GM19043 (cell line): ENCODE measurements at regions not wholly inside any gene's neighbourhood (a gene's known extent, or its start where the extent isn't known, plus 50 kb on each side); places are given as distances from the start of the nearest gene placed in this dataset.

Source experiments
- ATAC-seq: cut with Tn5 transposase; IDR thresholded peaks from one replicate; pipeline ENCODE4 v1.9.1; 2021; ENCODE audit warnings: low read depth; ENCODE audit not compliant: unreplicated experiment

GRCh38 chr15:46676233-46677206 is 1040.8 kb upstream of the SEMA6D start:
- ATAC-seq: no peak

DNA sequence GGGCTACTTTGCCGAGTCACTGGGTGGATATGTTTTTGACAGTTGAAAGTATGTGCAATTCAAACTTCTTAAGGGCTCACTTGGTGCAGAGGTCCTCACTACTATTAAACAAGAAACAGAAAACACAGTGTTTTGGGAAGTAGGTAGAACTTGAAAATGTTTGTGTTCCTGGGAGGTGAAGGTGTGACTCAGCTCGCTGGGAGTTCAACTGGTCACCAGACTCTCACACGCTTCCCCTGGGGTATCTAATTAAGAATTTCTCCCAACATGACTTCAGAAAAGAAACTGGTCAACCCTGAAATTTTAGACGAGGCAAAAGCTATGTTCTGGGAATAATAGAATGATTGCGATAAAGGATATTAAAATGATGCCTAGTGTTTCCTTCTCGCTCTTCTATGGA is 1039.8 kb upstream of the SEMA6D start:
- no peak for ATAC-seq

- no peak for ATAC-seq
These were observed 1035.4 kb upstream of the SEMA6D start for GRCh38 chr15:46681901-46682300.

DNA sequence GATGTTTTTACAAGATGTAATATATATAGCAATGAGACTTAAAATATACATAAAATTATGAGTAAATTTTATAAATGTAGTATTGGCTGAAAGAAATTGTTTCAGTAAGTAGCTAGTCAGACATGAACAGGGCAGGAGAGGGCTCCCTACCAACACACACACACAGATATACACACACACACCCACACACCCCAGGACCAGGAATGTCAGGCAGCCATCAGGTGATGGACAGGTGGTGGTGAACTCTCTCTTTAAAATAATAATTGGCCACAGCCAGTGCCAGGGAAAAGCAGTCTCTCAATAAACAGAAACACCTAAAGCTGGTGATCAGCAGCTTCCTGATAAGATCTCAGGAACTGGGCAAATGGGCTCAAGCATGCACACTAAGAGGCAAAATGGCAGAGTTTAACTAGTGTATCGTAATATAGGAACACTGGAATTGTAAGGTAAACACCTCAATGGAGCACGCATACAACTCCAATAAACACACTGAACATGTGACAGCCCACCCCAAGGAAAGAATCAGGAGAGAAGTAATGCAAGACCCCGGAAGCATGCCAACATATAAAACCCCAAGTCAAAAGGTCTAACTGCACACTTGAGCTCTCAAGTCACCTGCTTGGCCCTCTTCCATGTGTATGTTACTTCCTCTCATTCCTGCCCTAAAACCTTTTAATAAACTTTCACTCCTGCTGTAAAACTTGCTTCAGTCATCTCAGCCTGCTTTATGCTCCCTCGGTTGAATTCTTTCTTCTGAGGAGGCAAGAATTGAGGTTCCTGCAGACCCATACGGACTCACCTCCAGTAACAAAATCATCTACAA is 1034.1 kb upstream of the SEMA6D start:
- no peak for ATAC-seq

DNA sequence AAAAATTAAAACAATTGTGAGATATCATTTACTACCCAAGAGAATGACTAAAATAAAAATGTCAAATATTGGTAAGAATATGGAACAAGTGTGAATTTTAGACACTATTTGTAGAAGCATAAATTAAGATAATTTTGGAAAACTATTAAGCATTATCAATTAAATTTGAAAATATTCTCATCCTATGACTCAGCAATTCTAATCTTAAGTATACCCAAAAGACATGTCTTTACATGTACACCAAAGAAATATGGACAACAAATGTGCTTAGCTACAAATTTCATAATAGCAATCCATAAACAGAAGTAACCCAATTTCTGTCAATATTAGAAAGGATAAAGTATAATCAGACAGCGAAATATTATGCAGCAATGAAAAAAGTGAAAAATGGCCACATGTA is 1032.2 kb upstream of the SEMA6D start:
- ATAC-seq: no peak

GRCh38 chr15:46685681-46686080 is 1031.6 kb upstream of the SEMA6D start:
- ATAC-seq: no peak

DNA sequence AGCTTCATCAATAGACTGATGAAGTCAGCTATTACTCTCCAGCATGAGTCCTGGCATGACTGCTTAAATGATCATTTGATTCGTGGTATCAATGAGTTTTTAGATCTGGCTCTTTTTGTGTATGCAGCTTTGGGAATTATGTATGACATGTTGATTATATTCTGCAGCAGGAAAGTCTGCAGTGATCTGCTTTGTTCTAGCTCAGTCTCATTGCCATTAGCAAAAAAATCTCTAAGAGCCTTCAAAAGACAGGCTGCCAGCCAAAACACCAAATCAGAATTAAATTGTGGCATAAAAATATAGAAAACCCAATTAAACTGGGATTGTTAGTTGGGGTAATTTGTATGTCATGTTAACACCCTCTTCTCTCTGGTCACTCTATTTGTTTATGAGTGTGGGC is 1021.0 kb upstream of the SEMA6D start:
- ATAC-seq: no peak

GRCh38 chr15:46701346-46701745 is 1016.0 kb upstream of the SEMA6D start:
- ATAC-seq: no peak

- ATAC-seq: no peak
These were observed 1015.4 kb upstream of the SEMA6D start for GRCh38 chr15:46701896-46702295.

DNA sequence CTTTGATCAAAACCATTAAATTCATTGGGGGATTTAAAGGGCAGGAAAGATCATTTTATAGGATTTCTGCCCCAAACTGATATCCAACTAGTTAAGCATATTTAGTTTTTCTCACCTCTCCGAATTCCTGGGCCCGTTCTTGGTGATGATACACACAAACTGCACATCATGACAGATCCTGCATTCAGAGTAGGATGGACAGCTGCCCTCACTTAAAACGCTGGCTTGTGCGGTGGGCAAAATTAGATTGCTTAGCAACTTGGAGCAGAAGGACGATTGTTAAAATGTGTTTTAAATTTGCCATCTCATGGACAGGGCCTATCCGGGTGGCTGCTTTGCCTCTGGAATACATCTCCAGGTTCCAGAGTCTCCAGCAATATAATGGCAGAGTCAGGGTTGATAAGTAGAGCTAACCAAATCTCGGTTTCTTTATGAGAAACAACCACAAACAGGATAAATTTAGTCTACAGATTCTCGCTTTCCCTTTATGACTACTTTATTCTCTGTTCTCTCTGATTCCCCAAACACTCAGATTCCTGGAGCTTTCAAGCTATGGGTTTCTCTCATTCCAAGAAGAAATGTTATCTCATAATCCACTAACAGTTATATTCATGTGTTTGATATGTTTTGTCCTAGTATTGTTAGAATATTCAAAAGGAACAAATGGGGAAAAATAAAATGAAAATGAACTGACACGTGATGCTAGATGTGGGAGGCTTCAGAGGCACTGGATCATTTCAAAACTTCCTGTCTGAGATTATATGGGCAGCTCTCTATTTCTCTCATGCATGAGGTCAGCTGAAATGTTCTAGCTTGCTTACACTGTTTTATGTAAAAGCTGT is 1014.1 kb upstream of the SEMA6D start:
- no peak for ATAC-seq

- ATAC-seq: no peak
These were observed 1013.3 kb upstream of the SEMA6D start for GRCh38 chr15:46703871-46704637.

DNA sequence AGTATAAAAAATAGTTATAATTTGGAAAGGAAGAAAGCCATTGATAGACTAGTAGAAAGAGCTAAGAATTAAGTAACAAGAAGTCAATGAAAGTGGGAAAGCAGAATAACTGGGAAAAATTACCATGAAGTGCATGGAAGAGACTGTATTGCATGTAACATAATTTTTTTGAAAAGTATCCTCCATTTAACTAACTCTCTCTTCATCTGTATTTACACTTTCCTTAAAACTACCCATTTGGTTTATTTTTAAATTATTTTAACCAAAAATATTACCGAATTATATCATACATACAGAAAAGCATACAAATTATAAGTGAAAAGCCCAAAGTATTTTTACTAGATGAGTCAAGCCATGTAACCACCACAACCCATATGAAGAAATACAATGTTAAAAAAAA is 1009.9 kb upstream of the SEMA6D start:
- no peak for ATAC-seq

- ATAC-seq: no peak
These were observed 1009.1 kb upstream of the SEMA6D start for GRCh38 chr15:46708226-46708625.

- no peak for ATAC-seq
These were observed 1007.7 kb upstream of the SEMA6D start for GRCh38 chr15:46709460-46710083.

- no peak for ATAC-seq
These were observed 1006.8 kb upstream of the SEMA6D start for GRCh38 chr15:46710401-46710960.

- no peak for ATAC-seq
These were observed 1004.3 kb upstream of the SEMA6D start for GRCh38 chr15:46713045-46713444.

- no peak for ATAC-seq
These were observed 1002.4 kb upstream of the SEMA6D start for GRCh38 chr15:46714950-46715349.

DNA sequence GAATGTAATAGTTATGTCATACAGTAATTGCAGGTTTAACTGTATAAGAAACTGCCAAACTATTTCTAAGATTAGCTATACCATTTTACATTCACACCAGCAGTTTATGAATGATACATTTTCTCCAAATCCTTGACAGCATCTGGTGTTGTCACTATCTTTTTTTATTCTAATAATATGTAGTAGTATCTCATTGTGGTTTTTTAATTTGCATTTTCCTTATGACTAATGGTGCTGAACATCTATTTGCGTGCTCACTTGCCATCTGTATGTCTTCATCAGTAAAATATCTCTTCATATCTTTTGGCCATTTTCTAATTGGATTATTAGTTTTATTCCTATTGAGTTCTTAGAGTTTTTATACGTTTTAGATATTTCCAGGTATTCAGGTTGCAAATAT is 994.0 kb upstream of the SEMA6D start:
- ATAC-seq: no peak

GRCh38 chr15:46732060-46732459 is 985.2 kb upstream of the SEMA6D start:
- ATAC-seq: no peak
